Liver (tissue), 8 donors: ENCODE measurements at regions not wholly inside any gene's neighbourhood (a gene's known extent, or its start where the extent isn't known, plus 50 kb on each side); places are given as distances from the start of the nearest gene placed in this dataset.

Experiments
- DNase-seq: peaks from one replicate; pipeline ENCODE4 v3.0.0-alpha.2; 2017; ENCODE audit warnings: low spot score
- H3K27ac ChIP-seq, 2 donors: one replicate each; pipeline ENCODE4 v1.7.0; 2013; ENCODE audit warnings: inconsistent platforms in 2 of 2, low read length in 2 of 2, control low read depth in 1 of 2, low read depth in 1 of 2, mild to moderate bottlenecking in 1 of 2
- H3K27me3 ChIP-seq, 4 donors: one replicate each; pipeline versions ENCODE4 v1.6.1 to v1.7.0; 2013; ENCODE audit warnings: low read length in 3 of 4, inconsistent platforms in 1 of 4, mild to moderate bottlenecking in 1 of 4, moderate library complexity in 1 of 4; ENCODE audit not compliant: control insufficient read depth in 4 of 4, insufficient read depth in 4 of 4
- H3K36me3 ChIP-seq, 4 donors: one replicate each; pipeline versions ENCODE4 v1.6.1 to v1.7.0; 2013; ENCODE audit warnings: low read length in 3 of 4, mild to moderate bottlenecking in 3 of 4, low read depth in 1 of 4, moderate library complexity in 1 of 4; ENCODE audit not compliant: control insufficient read depth in 4 of 4, insufficient read depth in 3 of 4
- H3K4me1 ChIP-seq, 4 donors: one replicate each; pipeline versions ENCODE4 v1.6.1 to v1.7.0; 2013; ENCODE audit warnings: low read length in 3 of 4, mild to moderate bottlenecking in 3 of 4, moderate library complexity in 1 of 4; ENCODE audit not compliant: control insufficient read depth in 4 of 4, insufficient read depth in 4 of 4
- H3K4me3 ChIP-seq, 3 donors: one replicate each; pipeline versions ENCODE4 v1.6.1 to v1.7.0; 2013; ENCODE audit warnings: low read length in 3 of 3, control low read depth in 1 of 3, low read depth in 1 of 3, mild to moderate bottlenecking in 1 of 3
- H3K9ac ChIP-seq, 2 donors: one replicate each; pipeline ENCODE4 v1.7.0; 2013; ENCODE audit warnings: low read length in 2 of 2, mild to moderate bottlenecking in 2 of 2, moderate library complexity in 2 of 2, control low read depth in 1 of 2, low read depth in 1 of 2
- H3K9me3 ChIP-seq, 4 donors: one replicate each; pipeline versions ENCODE4 v1.6.1 to v1.7.0; 2013; ENCODE audit warnings: low read length in 3 of 4; ENCODE audit not compliant: control insufficient read depth in 4 of 4
- EGR1 ChIP-seq, 2 donors: IDR thresholded peaks; 2 replicates each; pipeline ENCODE4 v1.6.1; 2016 to 2018; ENCODE audit warnings: antibody characterized with exemption in 2 of 2, low read depth in 2 of 2
- FOXA1 ChIP-seq: IDR thresholded peaks from 2 replicates; pipeline ENCODE4 v1.6.1; 2016; ENCODE audit warnings: antibody characterized with exemption
- FOXA2 ChIP-seq: IDR thresholded peaks from 2 replicates; pipeline ENCODE4 v1.6.1; 2016; ENCODE audit warnings: antibody characterized with exemption
- GABPA ChIP-seq, 2 donors: IDR thresholded peaks in 1 of 2; conservative IDR thresholded peaks in 1 of 2; 2 replicates each; pipeline ENCODE4 v1.6.1; 2016; ENCODE audit warnings: antibody characterized with exemption in 2 of 2, mild to moderate bottlenecking in 1 of 2, moderate library complexity in 1 of 2
- HNF4A ChIP-seq, 2 donors: conservative IDR thresholded peaks; 2 replicates each; pipeline ENCODE4 v1.6.1; 2016; ENCODE audit warnings: antibody characterized with exemption in 2 of 2, mild to moderate bottlenecking in 2 of 2
- HNF4G ChIP-seq: IDR thresholded peaks from 2 replicates; pipeline ENCODE4 v1.6.1; 2016; ENCODE audit warnings: antibody characterized with exemption
- JUND ChIP-seq, 2 donors: IDR thresholded peaks; 2 replicates each; pipeline ENCODE4 v1.6.1; 2016; ENCODE audit warnings: antibody characterized with exemption in 2 of 2
- NR2F2 ChIP-seq: IDR thresholded peaks from 2 replicates; pipeline ENCODE4 v1.6.1; 2016; ENCODE audit warnings: antibody characterized with exemption
- RAD21 ChIP-seq, 2 donors: IDR thresholded peaks; 2 replicates each; pipeline ENCODE4 v1.6.1; 2016; ENCODE audit warnings: antibody characterized with exemption in 2 of 2, mild to moderate bottlenecking in 2 of 2
- RXRA ChIP-seq, 2 donors: IDR thresholded peaks; 2 replicates each; pipeline ENCODE4 v1.6.1; 2017 to 2018; ENCODE audit warnings: antibody characterized with exemption in 2 of 2, mild to moderate bottlenecking in 1 of 2
- SP1 ChIP-seq: IDR thresholded peaks from 2 replicates; pipeline ENCODE4 v1.6.1; 2018; ENCODE audit warnings: antibody characterized with exemption, mild to moderate bottlenecking
- TAF1 ChIP-seq: conservative IDR thresholded peaks from 2 replicates; pipeline ENCODE4 v1.6.1; 2016; ENCODE audit warnings: antibody characterized with exemption, mild to moderate bottlenecking
- YY1 ChIP-seq: IDR thresholded peaks from 2 replicates; pipeline ENCODE4 v1.6.1; 2016; ENCODE audit warnings: antibody characterized with exemption, mild to moderate bottlenecking
- WGBS: extraction: QIAGEN DNeasy Blood & Tissue Kit; methylation state at CpG from one replicate; pipeline ENCODE4 v1.1.7; 2013; 5-methylcytosine and 5-hydroxymethylcytosine counted together
- TF ChIP-seq, protein P1 (sequence below): IDR thresholded peaks from 2 replicates; pipeline ENCODE4 v1.6.1; 2016; ENCODE audit warnings: antibody characterized with exemption
- TF ChIP-seq, protein P2 (sequence below): fragments of 150-350 bp; IDR thresholded peaks from 2 replicates; pipeline ENCODE4 v1.5.1; 2017; ENCODE audit warnings: improper control_type of control experiment, low read depth, low read length; ENCODE audit not compliant: missing input control
- TF ChIP-seq, protein P3 (sequence below): IDR thresholded peaks from 2 replicates; pipeline ENCODE4 v1.6.1; 2016; ENCODE audit warnings: antibody characterized with exemption, mild to moderate bottlenecking
- TF ChIP-seq, protein P4 (sequence below): IDR thresholded peaks from 2 replicates; pipeline ENCODE4 v1.6.1; 2016; ENCODE audit warnings: antibody characterized with exemption
- donor health status: healthy.
- donor health status: healthy.
- donor health status: healthy.
- donor health status: healthy.
- donor health status: healthy.

DNA sequence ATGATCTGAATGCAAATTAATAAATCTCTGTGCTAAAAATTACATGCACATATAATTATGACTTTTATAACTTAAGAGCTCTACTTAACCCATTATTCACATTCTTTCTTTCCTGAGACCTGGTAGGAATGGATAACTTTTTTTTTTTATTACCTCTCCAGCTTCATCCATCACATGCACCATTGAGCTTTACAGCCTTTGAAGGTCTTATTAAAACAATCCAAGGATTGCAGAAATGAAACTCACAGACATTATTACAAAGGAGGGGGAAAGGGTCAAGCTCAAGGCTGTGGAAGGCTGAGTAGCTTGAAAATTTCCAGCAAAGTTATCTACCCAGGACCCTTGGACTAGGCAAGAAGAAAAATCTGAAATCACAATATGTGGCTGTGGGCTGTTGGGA is 202.5 kb upstream of the GRIP1 start:
- H3K9me3 ChIP-seq: no peaks in the 10 kb centered on the region
- no peak overlapping the region for H3K4me3 ChIP-seq
- DNase-seq: no peak
- H3K9ac ChIP-seq: no peak overlapping the region
- no peaks in the 10 kb centered on the region for H3K27me3 ChIP-seq
- TF ChIP-seq, protein P1, sequence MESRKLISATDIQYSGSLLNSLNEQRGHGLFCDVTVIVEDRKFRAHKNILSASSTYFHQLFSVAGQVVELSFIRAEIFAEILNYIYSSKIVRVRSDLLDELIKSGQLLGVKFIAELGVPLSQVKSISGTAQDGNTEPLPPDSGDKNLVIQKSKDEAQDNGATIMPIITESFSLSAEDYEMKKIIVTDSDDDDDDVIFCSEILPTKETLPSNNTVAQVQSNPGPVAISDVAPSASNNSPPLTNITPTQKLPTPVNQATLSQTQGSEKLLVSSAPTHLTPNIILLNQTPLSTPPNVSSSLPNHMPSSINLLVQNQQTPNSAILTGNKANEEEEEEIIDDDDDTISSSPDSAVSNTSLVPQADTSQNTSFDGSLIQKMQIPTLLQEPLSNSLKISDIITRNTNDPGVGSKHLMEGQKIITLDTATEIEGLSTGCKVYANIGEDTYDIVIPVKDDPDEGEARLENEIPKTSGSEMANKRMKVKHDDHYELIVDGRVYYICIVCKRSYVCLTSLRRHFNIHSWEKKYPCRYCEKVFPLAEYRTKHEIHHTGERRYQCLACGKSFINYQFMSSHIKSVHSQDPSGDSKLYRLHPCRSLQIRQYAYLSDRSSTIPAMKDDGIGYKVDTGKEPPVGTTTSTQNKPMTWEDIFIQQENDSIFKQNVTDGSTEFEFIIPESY: no peak
- TF ChIP-seq YY1: no peak
- TF ChIP-seq JUND (IDR thresholded peaks at IDR 0.05): no peak
- H3K27ac ChIP-seq: no peak overlapping the region
- no peaks in the 10 kb centered on the region for H3K4me1 ChIP-seq
- no peaks in the 10 kb centered on the region for H3K36me3 ChIP-seq

DNA sequence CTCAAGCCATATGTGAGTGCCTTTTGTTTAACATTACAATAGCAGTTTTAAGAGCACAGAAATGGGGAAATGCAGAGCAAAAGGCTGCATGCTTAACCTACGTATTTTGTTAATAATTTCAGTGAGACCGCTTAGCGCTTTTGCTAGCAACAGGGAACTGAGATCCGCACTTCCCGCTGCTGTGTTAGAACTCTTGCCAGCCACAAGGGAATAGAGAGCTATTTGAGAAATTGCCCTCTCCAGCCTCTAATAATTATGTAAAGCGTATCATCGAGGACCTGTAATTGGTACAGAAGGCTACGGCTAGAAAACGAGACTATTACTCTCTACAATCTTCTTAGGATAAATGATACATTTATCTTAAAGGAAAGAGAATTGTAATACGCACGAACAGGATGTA is 205.2 kb upstream of the GRIP1 start:
- TF ChIP-seq SP1 (no peak), EGR1 (IDR thresholded peaks at IDR 0.05; ENCODE audit: low read depth in 2 of 2) (no peak), HNF4G (no peak), HNF4A (conservative IDR thresholded peaks at IDR 0.05) (no peak), RAD21 (IDR thresholded peaks at IDR 0.05) (no peak), NR2F2 (no peak), TAF1 (no peak), JUND (IDR thresholded peaks at IDR 0.05) (no peak), YY1 (no peak), GABPA (IDR thresholded peaks at IDR 0.05 in 1 of 2, conservative IDR thresholded peaks at IDR 0.05 in 1 of 2) (no peak), FOXA1 (no peak), RXRA (IDR thresholded peaks at IDR 0.05) (no peak), FOXA2 (no peak)
- TF ChIP-seq, protein P2, sequence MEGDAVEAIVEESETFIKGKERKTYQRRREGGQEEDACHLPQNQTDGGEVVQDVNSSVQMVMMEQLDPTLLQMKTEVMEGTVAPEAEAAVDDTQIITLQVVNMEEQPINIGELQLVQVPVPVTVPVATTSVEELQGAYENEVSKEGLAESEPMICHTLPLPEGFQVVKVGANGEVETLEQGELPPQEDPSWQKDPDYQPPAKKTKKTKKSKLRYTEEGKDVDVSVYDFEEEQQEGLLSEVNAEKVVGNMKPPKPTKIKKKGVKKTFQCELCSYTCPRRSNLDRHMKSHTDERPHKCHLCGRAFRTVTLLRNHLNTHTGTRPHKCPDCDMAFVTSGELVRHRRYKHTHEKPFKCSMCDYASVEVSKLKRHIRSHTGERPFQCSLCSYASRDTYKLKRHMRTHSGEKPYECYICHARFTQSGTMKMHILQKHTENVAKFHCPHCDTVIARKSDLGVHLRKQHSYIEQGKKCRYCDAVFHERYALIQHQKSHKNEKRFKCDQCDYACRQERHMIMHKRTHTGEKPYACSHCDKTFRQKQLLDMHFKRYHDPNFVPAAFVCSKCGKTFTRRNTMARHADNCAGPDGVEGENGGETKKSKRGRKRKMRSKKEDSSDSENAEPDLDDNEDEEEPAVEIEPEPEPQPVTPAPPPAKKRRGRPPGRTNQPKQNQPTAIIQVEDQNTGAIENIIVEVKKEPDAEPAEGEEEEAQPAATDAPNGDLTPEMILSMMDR: no peak
- TF ChIP-seq, protein P3, sequence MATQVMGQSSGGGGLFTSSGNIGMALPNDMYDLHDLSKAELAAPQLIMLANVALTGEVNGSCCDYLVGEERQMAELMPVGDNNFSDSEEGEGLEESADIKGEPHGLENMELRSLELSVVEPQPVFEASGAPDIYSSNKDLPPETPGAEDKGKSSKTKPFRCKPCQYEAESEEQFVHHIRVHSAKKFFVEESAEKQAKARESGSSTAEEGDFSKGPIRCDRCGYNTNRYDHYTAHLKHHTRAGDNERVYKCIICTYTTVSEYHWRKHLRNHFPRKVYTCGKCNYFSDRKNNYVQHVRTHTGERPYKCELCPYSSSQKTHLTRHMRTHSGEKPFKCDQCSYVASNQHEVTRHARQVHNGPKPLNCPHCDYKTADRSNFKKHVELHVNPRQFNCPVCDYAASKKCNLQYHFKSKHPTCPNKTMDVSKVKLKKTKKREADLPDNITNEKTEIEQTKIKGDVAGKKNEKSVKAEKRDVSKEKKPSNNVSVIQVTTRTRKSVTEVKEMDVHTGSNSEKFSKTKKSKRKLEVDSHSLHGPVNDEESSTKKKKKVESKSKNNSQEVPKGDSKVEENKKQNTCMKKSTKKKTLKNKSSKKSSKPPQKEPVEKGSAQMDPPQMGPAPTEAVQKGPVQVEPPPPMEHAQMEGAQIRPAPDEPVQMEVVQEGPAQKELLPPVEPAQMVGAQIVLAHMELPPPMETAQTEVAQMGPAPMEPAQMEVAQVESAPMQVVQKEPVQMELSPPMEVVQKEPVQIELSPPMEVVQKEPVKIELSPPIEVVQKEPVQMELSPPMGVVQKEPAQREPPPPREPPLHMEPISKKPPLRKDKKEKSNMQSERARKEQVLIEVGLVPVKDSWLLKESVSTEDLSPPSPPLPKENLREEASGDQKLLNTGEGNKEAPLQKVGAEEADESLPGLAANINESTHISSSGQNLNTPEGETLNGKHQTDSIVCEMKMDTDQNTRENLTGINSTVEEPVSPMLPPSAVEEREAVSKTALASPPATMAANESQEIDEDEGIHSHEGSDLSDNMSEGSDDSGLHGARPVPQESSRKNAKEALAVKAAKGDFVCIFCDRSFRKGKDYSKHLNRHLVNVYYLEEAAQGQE: no peak
- TF ChIP-seq, protein P1: no peak
- TF ChIP-seq, protein P4, sequence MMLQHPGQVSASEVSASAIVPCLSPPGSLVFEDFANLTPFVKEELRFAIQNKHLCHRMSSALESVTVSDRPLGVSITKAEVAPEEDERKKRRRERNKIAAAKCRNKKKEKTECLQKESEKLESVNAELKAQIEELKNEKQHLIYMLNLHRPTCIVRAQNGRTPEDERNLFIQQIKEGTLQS: no peak
- Histone ChIP-seq H3K4me1 (no peaks in the 10 kb centered on the region), H3K27ac (no peak overlapping the region), H3K4me3 (no peak overlapping the region), H3K36me3 (no peaks in the 10 kb centered on the region), H3K9me3 (no peaks in the 10 kb centered on the region), H3K9ac (no peak overlapping the region), H3K27me3 (no peaks in the 10 kb centered on the region)
- no peak for DNase-seq
- WGBS: 73% methylated on average over 11 of the region's 11 CpGs
